ENCODE measurements at regions not wholly inside any gene's neighbourhood (a gene's known extent, or its start where the extent isn't known, plus 50 kb on each side); places are given as distances from the start of the nearest gene placed in this dataset.
"Not testable (repeated sequence)": the region's sequence is repeated elsewhere in the genome, so short reads cannot be mapped to it uniquely, and the experiment has no call there.

GRCh38 chr5:1998716-1999317, 116.1 kb upstream of the IRX4 start:
- DNase-seq, result no peak

- no peak for DNase-seq
Measured at GRCh38 chr5:1998348-1998669, 115.6 kb upstream of the IRX4 start.

- DNase-seq, result no peak
Measured at GRCh38 chr5:1997640-1998347, 115.1 kb upstream of the IRX4 start.

GRCh38 chr5:1995491-1995890, 112.8 kb upstream of the IRX4 start:
- no peak for DNase-seq

- no peak for DNase-seq
Measured at GRCh38 chr5:1987471-1987870, 104.7 kb upstream of the IRX4 start.

- no peak for DNase-seq
Measured at GRCh38 chr5:1985781-1986180, 103.1 kb upstream of the IRX4 start.

- DNase-seq, result no peak
Measured at GRCh38 chr5:1983919-1984695, 101.4 kb upstream of the IRX4 start.

- no peak for DNase-seq
Measured at GRCh38 chr5:1983401-1983800, 100.7 kb upstream of the IRX4 start.

- not testable (repeated sequence) for DNase-seq
Measured at GRCh38 chr5:1982561-1982960, 99.8 kb upstream of the IRX4 start.

GRCh38 chr5:1975898-1976765, 93.4 kb upstream of the IRX4 start:
- DNase-seq, result no peak

- DNase-seq, result no peak
Measured at GRCh38 chr5:1975406-1975715, 92.6 kb upstream of the IRX4 start.

- DNase-seq, result no peak
Measured at GRCh38 chr5:1974501-1975405, 92.0 kb upstream of the IRX4 start.

- DNase-seq, result no peak
Measured at GRCh38 chr5:1974081-1974480, 91.4 kb upstream of the IRX4 start.

GRCh38 chr5:1973391-1974013, 90.8 kb upstream of the IRX4 start:
- DNase-seq, result no peak

GRCh38 chr5:1971944-1972343, 89.2 kb upstream of the IRX4 start:
- no peak for DNase-seq

GRCh38 chr5:1967736-1968135, 85.0 kb upstream of the IRX4 start:
- DNase-seq, result no peak

- no peak for DNase-seq
Measured at GRCh38 chr5:1966461-1966860, 83.7 kb upstream of the IRX4 start.

GRCh38 chr5:1965925-1966324, 83.2 kb upstream of the IRX4 start:
- DNase-seq, result no peak

GRCh38 chr5:1963941-1964451, 81.3 kb upstream of the IRX4 start:
- DNase-seq, result no peak

- DNase-seq, result no peak
Measured at GRCh38 chr5:1963358-1963757, 80.6 kb upstream of the IRX4 start.

GRCh38 chr5:1962619-1963355, 80.1 kb upstream of the IRX4 start:
- DNase-seq, result no peak
